LNCaP clone FGC (cell line): ENCODE measurements at regions not wholly inside any gene's neighbourhood (a gene's known extent, or its start where the extent isn't known, plus 50 kb on each side); places are given as distances from the start of the nearest gene placed in this dataset.

Source experiments
- DNase-seq: peaks from one replicate; pipeline ENCODE4 v3.0.0-alpha.2; 2011; ENCODE audit warnings: low read depth
- H3K4me3 ChIP-seq: 2 replicates; pipeline ENCODE4 v1.5.1; 2011; ENCODE audit warnings: mild to moderate bottlenecking, low read depth, low read length, control low read depth
- CTCF ChIP-seq: IDR thresholded peaks from 2 replicates; pipeline ENCODE4 v1.5.1; 2012; ENCODE audit warnings: mild to moderate bottlenecking; ENCODE audit not compliant: control insufficient read depth, insufficient read depth; ENCODE audit errors: extremely low read depth

GRCh38 chr1:83775977-83776603 is 222.8 kb downstream of the TTLL7 start:
- H3K4me3 ChIP-seq: no peak overlapping the region
- no peak for TF ChIP-seq CTCF
- no peak for DNase-seq

GRCh38 chr1:83773059-83773458 is 225.9 kb downstream of the TTLL7 start:
- DNase-seq: no peak
- H3K4me3 ChIP-seq: no peak overlapping the region
- TF ChIP-seq CTCF: no peak

- no peak for DNase-seq
- no peak for TF ChIP-seq CTCF
- no peak overlapping the region for H3K4me3 ChIP-seq
Observed at GRCh38 chr1:83770319-83770661, 228.6 kb downstream of the TTLL7 start.

GRCh38 chr1:83769594-83770318 is 229.2 kb downstream of the TTLL7 start:
- H3K4me3 ChIP-seq: no peak overlapping the region
- no peak for DNase-seq
- 0 out of 2 replicates have a peak, but pooled peaks have one; percentile 8 for TF ChIP-seq CTCF

- no peak for DNase-seq
- no peak overlapping the region for H3K4me3 ChIP-seq
- no peak for TF ChIP-seq CTCF
Observed at GRCh38 chr1:83769072-83769471, 229.9 kb downstream of the TTLL7 start.

GRCh38 chr1:83766241-83766691 is 232.7 kb downstream of the TTLL7 start:
- no peak for DNase-seq
- H3K4me3 ChIP-seq: no peak overlapping the region
- no peak for TF ChIP-seq CTCF

- no peak for DNase-seq
- H3K4me3 ChIP-seq: no peak overlapping the region
- TF ChIP-seq CTCF: no peak
Observed at GRCh38 chr1:83765125-83765524, 233.8 kb downstream of the TTLL7 start.
